Stomach (tissue), 8 donors: ENCODE measurements at regions not wholly inside any gene's neighbourhood (a gene's known extent, or its start where the extent isn't known, plus 50 kb on each side); places are given as distances from the start of the nearest gene placed in this dataset.

Experiments
- DNase-seq, 2 donors: peaks; one replicate each; pipeline versions ENCODE4 v3.0.0 to v3.0.0-alpha.2; 2013 to 2019
- H3K27ac ChIP-seq, 5 donors: fragments of 200-600 bp in 4 of 5; sonication (generic) in 4 of 5; one replicate each; pipeline ENCODE4 v1.5.1; 2013 to 2019; ENCODE audit warnings: mild to moderate bottlenecking in 1 of 5, moderate library complexity in 1 of 5
- H3K27me3 ChIP-seq, 3 donors: fragments of 200-600 bp; sonication (generic); one replicate each; pipeline ENCODE4 v1.5.1; 2017 to 2019; ENCODE audit warnings: mixed run types in 1 of 3
- H3K36me3 ChIP-seq, 4 donors: fragments of 200-600 bp; sonication (generic); 1 replicate in 3 of 4; 2 replicates in 1 of 4; pipeline ENCODE4 v1.5.1; 2016 to 2019
- H3K4me1 ChIP-seq, 4 donors: fragments of 200-600 bp; sonication (generic); one replicate each; pipeline ENCODE4 v1.5.1; 2016 to 2019
- H3K4me3 ChIP-seq, 4 donors: fragments of 200-600 bp; sonication (generic) in 3 of 4; one replicate each; pipeline ENCODE4 v1.5.1; 2016 to 2019; ENCODE audit warnings: mild to moderate bottlenecking in 1 of 4
- H3K9me3 ChIP-seq, 4 donors: fragments of 200-600 bp; sonication (generic); one replicate each; pipeline ENCODE4 v1.5.1; 2016 to 2019
- CTCF ChIP-seq, 7 experiments: fragments of 450-650 bp in 4 of 7; fragments of 200-600 bp in 3 of 7; sonication (generic) in 3 of 7; IDR thresholded peaks; one replicate each; pipeline ENCODE4 v1.5.1; 2016 to 2019; ENCODE audit warnings: antibody characterized with exemption in 7 of 7, control low read depth in 2 of 7, mild to moderate bottlenecking in 1 of 7
- EP300 ChIP-seq: sonication (generic); formaldehyde crosslinking; IDR thresholded peaks from one replicate; pipeline ENCODE4 v1.6.1; 2017; ENCODE audit warnings: antibody characterized with exemption
- POLR2A ChIP-seq, 4 donors: fragments of 450-650 bp; IDR thresholded peaks; one replicate each; pipeline ENCODE4 v1.6.1; 2016; ENCODE audit warnings: antibody characterized with exemption in 4 of 4, control low read depth in 2 of 4, mild to moderate bottlenecking in 1 of 4, moderate library complexity in 1 of 4
- POLR2AphosphoS5 ChIP-seq, 3 donors: sonication (generic); formaldehyde crosslinking; IDR thresholded peaks; one replicate each; pipeline ENCODE4 v1.6.1; 2016; ENCODE audit warnings: antibody characterized with exemption in 3 of 3
- WGBS, 5 donors: extraction: QIAGEN DNeasy Blood & Tissue Kit in 3 of 5; methylation state at CpG; one replicate each; pipeline versions ENCODE4 v1.1.5 to v1.1.7; 2013 to 2018; 5-methylcytosine and 5-hydroxymethylcytosine counted together
- intact Hi-C: fragments of 100-400 bp; cut with DNase I; formaldehyde crosslinking; loops from one replicate; pipeline ENCODE4 v1.15.1; 2023; ENCODE audit warnings: low total_unique reads
- small RNA-seq, 4 donors: library from RNA; depleted of rRNA; stranded (forward); fragments of <200 nt; gene quantifications; one replicate each; pipeline ENCODE3, GENCODE V24; 2016
- donor health status: healthy with polysubstance abuse.
- donor health status: Bipolar disorder and iron deficiency.
- donor health status: healthy.

DNA sequence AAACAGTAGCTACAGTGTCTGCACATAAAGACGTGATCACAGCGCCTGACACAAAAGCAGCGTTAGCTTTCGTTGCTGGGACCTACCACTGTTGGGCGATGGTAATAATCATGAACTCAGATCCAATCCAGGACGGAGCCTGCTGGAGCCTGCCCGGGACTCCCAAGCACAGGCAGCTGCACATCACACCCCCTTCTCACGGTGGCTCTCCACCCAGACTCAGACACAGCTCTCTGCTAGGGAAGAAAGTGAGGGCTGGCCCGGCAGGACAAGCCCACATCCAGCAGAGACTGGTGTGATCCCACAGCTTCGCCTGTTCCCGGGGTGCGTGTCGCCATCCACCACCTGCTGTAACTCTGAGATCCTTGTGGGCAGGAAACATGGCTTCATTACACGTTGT is 49.9 kb upstream of the FOXN3 start:
- intact Hi-C loops = no loop called here
- no peaks in the 10 kb centered on the region for H3K27me3 ChIP-seq
- H3K4me3 ChIP-seq = no peak overlapping the region
- no peaks in the 10 kb centered on the region for H3K9me3 ChIP-seq
- peak in 1 of 2 donors; percentile 33 for DNase-seq
- no peak overlapping the region for H3K27ac ChIP-seq
- H3K36me3 ChIP-seq = no peaks in the 10 kb centered on the region
- whole genome bisulfite sequencing, 5 donors = 61 to 86% (median 84%) methylated on average over 14 of the region's 14 CpGs
- TF ChIP-seq POLR2A (IDR thresholded peaks at IDR 0.05) = no peak
- no peak for TF ChIP-seq CTCF (IDR thresholded peaks at IDR 0.05)
- TF ChIP-seq POLR2AphosphoS5 (IDR thresholded peaks at IDR 0.05) = no peak
- no peak for TF ChIP-seq EP300
- peaks cover 0 to 25% (median 18%) of the 10 kb centered on the region in 4 donors for H3K4me1 ChIP-seq

Small RNA genes lying in the stretch of these regions (small RNA-seq; reads per million reads assigned to genes)
- gene RF00019 (0 reads per million in 4 donors), gene RN7SKP107 (0 reads per million in 4 donors)
